Liver (tissue), 3 donors: ENCODE measurements at regions not wholly inside any gene's neighbourhood (a gene's known extent, or its start where the extent isn't known, plus 50 kb on each side); places are given as distances from the start of the nearest gene placed in this dataset.

ENCODE experiments used
- ATF3 ChIP-seq: IDR thresholded peaks from 2 replicates; pipeline ENCODE4 v1.6.1; 2016; ENCODE audit warnings: antibody characterized with exemption
- CTCF ChIP-seq: fragments of 150-350 bp; IDR thresholded peaks from 2 replicates; pipeline ENCODE4 v1.5.1; 2017; ENCODE audit warnings: improper control_type of control experiment, low read depth, low read length; ENCODE audit not compliant: missing input control
- GABPA ChIP-seq, 2 donors: IDR thresholded peaks in 1 of 2; conservative IDR thresholded peaks in 1 of 2; 2 replicates each; pipeline ENCODE4 v1.6.1; 2016; ENCODE audit warnings: antibody characterized with exemption in 2 of 2, mild to moderate bottlenecking in 1 of 2, moderate library complexity in 1 of 2
- JUND ChIP-seq, 2 donors: IDR thresholded peaks; 2 replicates each; pipeline ENCODE4 v1.6.1; 2016; ENCODE audit warnings: antibody characterized with exemption in 2 of 2
- RAD21 ChIP-seq, 2 donors: IDR thresholded peaks; 2 replicates each; pipeline ENCODE4 v1.6.1; 2016; ENCODE audit warnings: antibody characterized with exemption in 2 of 2, mild to moderate bottlenecking in 2 of 2
- REST ChIP-seq: IDR thresholded peaks from 2 replicates; pipeline ENCODE4 v1.6.1; 2016; ENCODE audit warnings: antibody characterized with exemption, mild to moderate bottlenecking
- RXRA ChIP-seq, 2 donors: IDR thresholded peaks; 2 replicates each; pipeline ENCODE4 v1.6.1; 2017 to 2018; ENCODE audit warnings: antibody characterized with exemption in 2 of 2, mild to moderate bottlenecking in 1 of 2
- SP1 ChIP-seq: IDR thresholded peaks from 2 replicates; pipeline ENCODE4 v1.6.1; 2018; ENCODE audit warnings: antibody characterized with exemption, mild to moderate bottlenecking
- TAF1 ChIP-seq: conservative IDR thresholded peaks from 2 replicates; pipeline ENCODE4 v1.6.1; 2016; ENCODE audit warnings: antibody characterized with exemption, mild to moderate bottlenecking
- YY1 ChIP-seq: IDR thresholded peaks from 2 replicates; pipeline ENCODE4 v1.6.1; 2016; ENCODE audit warnings: antibody characterized with exemption, mild to moderate bottlenecking
- ZBTB33 ChIP-seq: IDR thresholded peaks from 2 replicates; pipeline ENCODE4 v1.6.1; 2016; ENCODE audit warnings: antibody characterized with exemption
- TF ChIP-seq, protein P1 (sequence below): IDR thresholded peaks from 2 replicates; pipeline ENCODE4 v1.6.1; 2016; ENCODE audit warnings: antibody characterized with exemption
- donor health status: healthy.
- donor health status: healthy.

- TF ChIP-seq CTCF (no peak), REST (no peak), TAF1 (no peak), RAD21 (IDR thresholded peaks at IDR 0.05) (no peak), SP1 (no peak), JUND (IDR thresholded peaks at IDR 0.05) (no peak), ZBTB33 (no peak), ATF3 (no peak), YY1 (no peak), GABPA (IDR thresholded peaks at IDR 0.05 in 1 of 2, conservative IDR thresholded peaks at IDR 0.05 in 1 of 2) (no peak), RXRA (IDR thresholded peaks at IDR 0.05) (no peak)
- TF ChIP-seq, protein P1, sequence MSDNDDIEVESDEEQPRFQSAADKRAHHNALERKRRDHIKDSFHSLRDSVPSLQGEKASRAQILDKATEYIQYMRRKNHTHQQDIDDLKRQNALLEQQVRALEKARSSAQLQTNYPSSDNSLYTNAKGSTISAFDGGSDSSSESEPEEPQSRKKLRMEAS: no peak
Observed at GRCh38 chr12:127664901-127665300, 602.1 kb upstream of the TMEM132C start.
